GM12873 (cell line): ENCODE measurements at regions not wholly inside any gene's neighbourhood (a gene's known extent, or its start where the extent isn't known, plus 50 kb on each side); places are given as distances from the start of the nearest gene placed in this dataset.

ENCODE experiments used
- CTCF ChIP-seq: IDR thresholded peaks from 2 replicates; pipeline ENCODE4 v1.5.1; 2012; ENCODE audit warnings: low read depth, mild to moderate bottlenecking, moderate library complexity, low read length, control low read depth; ENCODE audit not compliant: insufficient read depth; ENCODE audit errors: missing control alignments

- no peak for TF ChIP-seq CTCF
Observed at GRCh38 chr2:221750316-221750715, 178.2 kb upstream of the EPHA4 start.

- TF ChIP-seq CTCF: no peak
Observed at GRCh38 chr2:221747289-221747972, 175.3 kb upstream of the EPHA4 start.

GRCh38 chr2:221741496-221742211 is 169.6 kb upstream of the EPHA4 start:
- TF ChIP-seq CTCF: no peak

GRCh38 chr2:221731432-221732145 is 159.5 kb upstream of the EPHA4 start:
- TF ChIP-seq CTCF: no peak

GRCh38 chr2:221726894-221727513 is 154.9 kb upstream of the EPHA4 start:
- TF ChIP-seq CTCF: no peak

GRCh38 chr2:221724631-221725203 is 152.6 kb upstream of the EPHA4 start:
- TF ChIP-seq CTCF: no peak
